GM21737 (cell line): ENCODE measurements at regions not wholly inside any gene's neighbourhood (a gene's known extent, or its start where the extent isn't known, plus 50 kb on each side); places are given as distances from the start of the nearest gene placed in this dataset.
"Not testable (repeated sequence)": the region's sequence is repeated elsewhere in the genome, so short reads cannot be mapped to it uniquely, and the experiment has no call there.

ENCODE experiments used
- ATAC-seq: cut with Tn5 transposase; IDR thresholded peaks from one replicate; pipeline ENCODE4 v1.9.1; 2021; ENCODE audit warnings: mild to moderate bottlenecking, moderate library complexity; ENCODE audit not compliant: unreplicated experiment

DNA sequence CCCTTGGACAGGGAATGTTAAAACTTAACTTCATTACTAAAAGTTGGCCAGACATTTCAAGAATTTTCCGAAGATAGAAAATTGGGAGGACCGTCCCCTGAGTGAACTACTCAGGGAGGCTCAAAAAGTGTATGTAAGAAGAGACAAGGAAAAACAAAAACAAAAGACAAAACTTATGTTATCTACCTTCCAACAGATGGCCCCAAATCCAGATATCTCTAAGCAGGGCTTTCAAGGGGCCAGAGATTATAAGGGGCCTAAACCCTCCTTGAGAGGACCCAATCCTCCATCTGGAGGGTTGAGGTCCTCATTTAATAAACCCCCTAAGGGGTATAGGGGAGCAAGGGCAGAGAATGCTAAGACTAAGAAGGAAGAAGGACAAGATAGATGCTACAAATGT, 203.6 kb downstream of the SH2D4B start:
- no peak for ATAC-seq

DNA sequence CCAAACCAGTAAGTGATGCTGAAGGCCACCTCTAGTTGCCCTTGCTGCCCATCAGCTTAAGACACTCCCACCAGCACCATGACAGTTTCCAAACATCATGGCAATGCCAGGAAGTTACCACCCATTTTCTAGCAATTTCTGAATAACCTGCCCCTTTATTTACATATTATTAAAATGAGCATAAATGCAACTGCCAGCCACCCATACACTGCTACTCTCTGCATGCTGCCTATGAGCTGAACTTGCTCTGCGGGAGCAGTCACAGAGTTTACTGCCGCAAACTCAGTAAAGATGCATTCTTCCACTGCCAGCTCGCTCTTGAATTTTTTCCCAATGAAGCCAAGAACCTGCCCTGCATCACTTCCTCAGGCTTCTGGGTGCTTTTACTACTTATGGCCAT, 212.6 kb downstream of the SH2D4B start:
- ATAC-seq = no peak

DNA sequence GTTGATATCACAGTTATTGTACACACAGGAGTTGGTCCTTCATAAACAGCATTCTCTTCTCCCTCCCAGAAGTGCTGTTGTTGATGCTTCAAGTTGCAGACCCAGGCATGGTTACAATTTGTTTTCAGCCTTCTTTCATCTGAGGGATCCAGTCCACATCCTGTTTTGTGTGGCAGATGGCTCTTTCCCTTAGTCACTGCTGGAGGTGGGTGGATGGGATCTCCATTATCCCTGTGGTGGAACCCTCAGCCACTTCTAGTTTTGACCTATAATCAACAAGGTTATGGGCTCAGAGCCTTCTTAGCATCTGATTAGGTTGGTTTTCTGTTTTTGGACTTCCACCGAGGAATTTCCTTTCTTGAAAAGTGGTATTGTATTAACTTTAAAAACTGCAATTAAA, 214.2 kb downstream of the SH2D4B start:
- no peak for ATAC-seq

DNA sequence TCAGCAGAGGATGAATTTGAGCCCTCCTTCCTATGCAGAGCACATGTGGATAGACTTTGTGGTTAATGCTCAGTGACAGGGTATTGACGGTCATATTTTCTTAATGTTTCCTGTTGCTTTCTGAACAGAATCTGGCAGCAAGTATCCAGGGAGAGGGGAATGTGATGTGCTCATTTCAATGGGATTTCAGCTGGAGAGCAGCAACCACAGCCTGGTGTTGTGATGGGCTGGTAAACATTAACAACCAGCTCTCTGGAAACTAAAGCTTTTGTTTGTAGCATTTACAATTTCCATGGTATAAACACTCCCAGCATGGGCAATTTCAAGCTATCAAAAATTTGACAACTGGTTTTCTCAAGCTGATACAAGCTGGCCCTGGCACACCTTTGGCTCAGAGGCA, 215.9 kb downstream of the SH2D4B start:
- ATAC-seq = no peak

DNA sequence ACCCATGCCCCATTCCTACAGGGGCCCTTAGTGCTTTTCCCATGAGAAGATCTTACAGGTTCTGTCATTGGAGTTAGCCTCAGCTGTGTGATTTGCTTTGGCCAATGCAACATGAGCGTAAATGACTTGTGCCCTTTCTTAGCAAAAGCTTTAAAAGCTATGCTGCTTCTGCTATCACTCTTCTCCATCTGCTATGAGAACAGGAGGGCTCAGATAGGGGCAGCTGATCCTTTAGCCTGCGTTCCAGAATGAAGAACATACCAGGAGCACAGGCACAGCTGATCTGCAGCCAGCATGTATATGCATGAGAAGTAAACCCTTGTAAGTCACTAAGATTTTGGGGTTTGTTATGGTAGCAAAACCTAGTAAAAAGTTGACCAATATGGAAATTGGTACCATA, 218.2 kb downstream of the SH2D4B start:
- ATAC-seq = no peak

DNA sequence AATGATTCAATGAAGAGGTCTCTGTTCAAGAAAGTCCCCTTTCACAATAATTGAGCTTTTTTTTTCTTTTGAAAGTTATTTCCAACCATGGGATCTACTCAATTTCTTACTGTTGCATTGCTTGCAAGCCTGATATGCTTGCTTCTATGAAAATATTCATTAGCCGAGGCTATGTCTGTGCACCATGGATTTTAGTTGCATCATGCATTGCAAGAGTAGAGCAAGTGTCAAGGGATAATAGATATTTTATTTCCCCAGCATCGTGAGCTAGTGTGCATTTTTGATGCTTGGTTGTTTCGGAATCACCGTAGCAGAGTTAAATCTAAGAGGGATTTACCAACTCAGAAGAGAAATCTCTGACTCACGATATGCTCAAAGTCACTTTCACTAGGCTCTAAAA, 222.0 kb downstream of the SH2D4B start:
- no peak for ATAC-seq

DNA sequence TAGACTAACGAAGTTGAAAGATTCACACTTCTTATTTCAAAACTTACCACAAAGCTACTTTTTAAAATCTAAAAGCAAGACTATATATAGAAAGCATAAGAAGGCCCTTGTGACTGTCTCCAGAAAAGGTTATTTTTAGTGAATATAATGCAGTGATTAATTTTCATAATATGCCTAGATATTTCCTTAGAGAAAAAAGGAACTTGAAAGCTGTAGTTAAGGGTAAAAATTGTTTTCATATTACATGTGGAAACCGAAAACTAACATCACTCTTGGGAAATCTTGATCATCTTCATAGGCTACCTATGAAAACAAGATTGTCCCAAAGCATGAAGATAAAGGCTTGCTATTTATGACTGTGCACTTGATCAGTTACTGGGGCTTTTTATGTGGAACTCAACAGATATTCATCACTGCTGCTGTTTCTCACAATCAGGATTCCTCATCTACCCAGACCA, 223.2 kb downstream of the SH2D4B start:
- no peak for ATAC-seq

DNA sequence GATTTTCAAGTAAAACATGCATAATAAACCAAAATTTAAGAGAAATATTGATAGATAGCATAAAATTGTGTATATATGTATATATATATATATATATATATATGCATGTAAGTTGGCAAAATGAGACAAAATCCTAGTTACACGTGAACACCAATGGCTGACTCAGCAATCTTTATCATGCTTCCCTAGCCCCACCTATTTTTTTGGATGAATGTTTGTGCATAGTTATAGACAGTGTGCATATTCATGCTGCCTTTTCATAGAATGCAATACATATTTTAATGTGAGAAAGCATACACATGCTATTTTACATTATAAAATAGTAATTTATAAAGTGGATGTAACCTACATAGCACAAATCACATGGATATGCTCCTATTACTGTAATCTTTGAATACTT, 230.3 kb downstream of the SH2D4B start:
- no peak for ATAC-seq

DNA sequence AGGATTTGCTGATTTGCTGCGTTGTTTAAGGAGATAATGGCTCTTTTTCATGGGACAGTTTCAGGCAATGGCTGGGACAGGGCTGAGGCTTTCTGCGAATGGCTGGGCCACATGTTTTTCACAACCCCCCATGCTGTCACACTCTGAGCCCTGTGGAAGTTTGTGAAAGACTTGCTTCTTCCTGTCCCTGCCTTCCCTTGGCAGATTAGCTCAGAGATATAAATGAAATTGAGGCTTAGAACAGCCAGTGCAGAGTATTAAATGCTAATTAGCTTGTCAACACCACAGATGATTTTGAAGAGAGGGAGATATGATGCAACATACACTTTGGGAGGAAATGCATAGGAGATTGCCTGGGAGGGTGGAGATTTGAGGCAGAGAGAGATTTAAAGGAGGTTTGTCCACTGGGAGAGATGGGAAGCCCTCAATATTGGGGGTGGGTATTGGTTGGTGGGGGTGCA, 232.0 kb downstream of the SH2D4B start:
- ATAC-seq = no peak

DNA sequence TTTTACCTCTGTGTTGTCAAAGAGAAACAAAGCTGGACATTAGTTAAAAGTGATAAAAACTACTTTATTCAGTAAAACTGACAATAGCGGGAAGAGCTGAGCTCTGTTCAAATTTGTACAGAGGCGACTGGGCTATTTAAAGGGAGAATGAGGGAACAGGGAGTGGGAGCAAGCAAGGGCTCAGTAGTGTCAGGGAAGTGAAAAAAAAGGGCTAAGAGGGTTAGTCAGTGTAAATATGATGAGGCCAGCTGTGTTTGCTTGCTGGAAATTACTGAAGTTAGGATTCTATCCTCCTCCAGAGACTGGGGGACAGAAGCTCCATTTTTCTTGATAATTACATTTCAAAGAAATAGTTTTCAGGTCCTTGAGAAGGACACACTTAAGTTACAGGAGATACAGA, 232.5 kb downstream of the SH2D4B start:
- no peak for ATAC-seq

DNA sequence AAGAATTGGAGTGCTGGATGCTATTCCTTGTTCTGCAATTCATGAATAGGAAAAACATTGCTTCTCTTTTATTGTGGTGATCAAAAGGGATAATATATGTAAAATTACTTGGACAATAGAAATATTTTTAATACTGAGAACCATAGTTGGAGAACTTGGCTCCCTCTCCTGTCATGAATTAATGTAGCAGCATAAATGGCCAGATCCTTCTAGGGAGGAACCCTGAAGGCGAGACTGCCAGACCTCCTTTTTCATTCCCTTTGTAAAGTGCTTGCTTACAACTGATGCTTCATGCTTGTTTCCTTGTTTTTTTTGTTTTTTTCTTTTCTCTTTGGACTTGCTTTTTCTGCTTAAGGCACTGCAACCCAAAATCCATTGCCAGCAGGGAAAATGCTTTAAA, 233.6 kb downstream of the SH2D4B start:
- no peak for ATAC-seq

DNA sequence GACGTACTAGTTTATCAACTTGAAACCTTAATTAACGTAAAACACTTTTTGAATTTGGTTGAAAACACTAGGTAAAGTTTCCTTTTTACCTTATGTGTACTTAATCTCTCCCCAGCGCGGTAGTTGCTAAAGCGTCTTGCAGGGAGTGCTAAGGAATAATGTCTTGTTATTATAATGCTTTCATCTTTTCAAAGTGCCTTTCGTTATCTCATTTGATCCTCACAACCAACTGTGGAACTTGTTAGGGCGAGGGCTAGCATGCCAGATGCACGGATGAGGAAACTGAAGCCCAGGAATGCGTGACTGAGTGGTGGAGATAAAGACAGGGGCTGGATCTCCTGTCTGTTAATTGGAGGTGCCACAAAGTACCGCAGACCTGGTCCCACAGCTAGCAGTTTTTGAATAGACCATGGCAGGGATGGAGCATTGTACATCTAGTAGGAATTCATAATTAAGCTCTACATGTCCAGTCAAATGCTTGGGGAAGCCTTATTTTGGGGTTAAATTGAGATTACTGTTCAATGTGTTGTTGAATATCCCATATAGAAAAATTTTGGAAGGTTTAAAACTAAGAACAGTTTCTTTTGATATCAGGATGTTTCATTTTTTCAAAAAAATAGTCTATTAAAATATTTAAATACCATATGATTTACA, 234.3 kb downstream of the SH2D4B start:
- no peak for ATAC-seq

DNA sequence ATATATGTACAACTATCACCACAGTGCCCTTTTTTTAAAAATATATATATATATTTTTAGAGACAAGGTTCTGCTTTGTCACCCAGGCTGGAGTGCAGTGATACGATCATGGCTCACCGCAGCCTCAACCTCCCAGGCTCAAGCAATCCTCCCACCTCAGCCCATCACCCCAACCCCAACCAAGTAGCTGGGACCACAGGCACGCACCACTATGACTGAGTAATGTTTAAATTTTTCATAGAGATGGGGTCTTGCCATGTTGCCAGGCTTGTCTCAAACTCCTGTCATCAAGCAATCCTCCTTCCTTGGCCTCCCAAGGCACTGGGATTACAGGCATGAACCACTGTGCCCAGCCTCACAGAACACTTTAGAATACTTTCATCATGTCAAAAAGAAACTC, 234.9 kb downstream of the SH2D4B start:
- ATAC-seq = no peak

DNA sequence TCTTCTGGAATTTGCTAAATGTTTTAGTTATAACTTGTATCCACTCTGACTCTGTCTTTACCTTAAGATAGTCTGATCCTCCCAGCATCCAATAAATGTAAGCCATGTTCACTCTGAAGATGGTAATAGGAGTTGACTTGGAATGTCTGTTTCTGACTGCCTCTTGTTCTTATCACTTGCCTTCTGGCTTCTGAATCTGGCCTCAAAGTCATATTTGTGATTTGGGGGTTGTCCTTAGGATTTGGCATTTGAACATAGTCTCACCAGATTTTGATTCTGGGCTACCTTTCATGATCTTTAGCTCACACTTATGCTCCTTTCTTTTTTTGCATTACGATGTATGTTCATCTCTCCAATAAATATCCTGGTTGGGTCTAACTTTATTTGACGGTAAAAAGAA, 247.0 kb downstream of the SH2D4B start:
- no peak for ATAC-seq

DNA sequence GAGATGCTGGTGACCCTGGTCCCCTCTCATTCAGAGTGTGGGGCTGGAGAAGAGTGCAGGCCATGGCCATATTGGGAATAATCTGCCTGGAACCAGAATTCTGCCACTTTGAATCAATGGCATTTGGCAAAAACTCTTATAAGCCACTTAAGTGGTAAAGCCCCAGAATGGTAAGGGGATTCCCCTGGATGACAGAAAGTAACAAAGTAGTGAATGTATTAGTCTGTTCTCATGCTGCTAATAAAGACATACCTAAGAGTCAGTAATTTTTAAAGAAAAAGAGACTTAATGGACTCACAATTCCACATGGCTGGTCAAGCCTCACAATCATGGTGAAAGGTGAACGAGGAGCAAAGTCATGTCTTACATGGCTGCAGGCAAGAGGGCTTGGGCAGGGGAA, 248.6 kb downstream of the SH2D4B start:
- ATAC-seq = no peak

DNA sequence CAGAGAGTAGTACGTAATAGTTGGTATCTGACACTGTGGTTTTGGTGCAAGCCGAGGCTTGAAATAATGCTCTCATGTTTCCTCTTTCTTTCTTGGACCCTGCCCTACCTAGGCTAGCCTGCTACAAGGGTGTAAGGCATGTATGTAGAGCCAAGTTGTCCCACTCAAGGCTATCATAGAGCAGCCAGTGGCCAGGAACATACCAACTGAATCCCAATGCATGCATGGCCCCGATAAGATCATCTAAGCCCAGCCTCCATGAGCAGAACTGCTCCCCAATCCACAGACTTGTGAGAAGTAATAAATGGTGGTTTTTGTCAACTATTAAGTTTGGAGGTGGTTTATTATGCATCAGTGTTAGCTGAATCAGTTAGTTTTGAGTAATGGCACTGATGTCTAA, 250.2 kb downstream of the SH2D4B start:
- ATAC-seq = no peak

DNA sequence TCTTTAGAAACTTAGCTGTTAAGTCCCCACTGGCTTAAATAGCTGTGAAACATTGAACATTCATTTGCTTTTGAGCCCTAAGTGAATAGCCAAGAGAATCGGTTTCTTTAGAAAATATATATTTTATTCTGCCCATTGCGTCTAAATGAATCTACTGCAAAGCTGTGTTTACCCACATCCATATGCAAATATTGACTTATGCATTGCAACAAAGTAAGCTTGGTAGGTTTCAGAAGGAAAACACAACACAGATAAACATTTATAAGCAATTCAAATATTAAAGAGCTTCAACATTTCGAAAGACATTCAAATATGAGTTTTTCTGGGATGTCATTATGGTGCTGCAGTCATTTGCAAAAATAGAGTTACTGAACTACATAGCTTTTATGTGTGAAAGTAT, 257.3 kb downstream of the SH2D4B start:
- ATAC-seq = no peak

DNA sequence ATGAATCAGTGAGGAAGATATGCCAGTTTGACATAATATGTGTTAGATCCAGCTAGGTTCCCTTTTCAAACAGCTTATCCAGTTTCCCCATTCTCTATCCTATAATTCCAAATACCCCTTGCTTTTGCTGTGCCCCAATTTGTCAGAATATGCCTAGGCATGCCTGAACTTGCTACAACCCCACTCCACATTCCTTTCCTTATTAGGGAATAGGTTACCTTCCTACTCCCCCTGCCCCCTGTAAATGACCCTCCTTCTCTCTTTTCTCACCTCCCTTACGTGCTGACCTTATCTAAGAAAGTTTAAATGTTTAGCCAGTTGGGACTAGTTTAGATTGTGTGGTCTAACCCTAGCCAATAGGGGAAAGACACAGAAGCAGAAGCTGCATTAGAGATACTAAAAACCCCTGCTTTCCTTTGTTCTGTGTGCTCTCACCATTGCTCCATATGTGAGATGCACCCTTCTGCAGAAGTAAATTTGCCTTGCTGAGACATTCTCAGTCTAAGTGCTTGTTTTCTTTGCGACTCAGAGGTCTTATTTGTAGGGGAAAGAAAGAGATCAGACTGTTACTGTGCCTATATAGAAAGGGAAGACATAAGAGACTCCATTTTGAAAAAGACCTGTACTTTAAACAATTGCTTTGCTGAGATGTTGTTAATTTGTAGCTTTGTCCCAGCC, 267.8 kb downstream of the SH2D4B start:
- no peak for ATAC-seq

DNA sequence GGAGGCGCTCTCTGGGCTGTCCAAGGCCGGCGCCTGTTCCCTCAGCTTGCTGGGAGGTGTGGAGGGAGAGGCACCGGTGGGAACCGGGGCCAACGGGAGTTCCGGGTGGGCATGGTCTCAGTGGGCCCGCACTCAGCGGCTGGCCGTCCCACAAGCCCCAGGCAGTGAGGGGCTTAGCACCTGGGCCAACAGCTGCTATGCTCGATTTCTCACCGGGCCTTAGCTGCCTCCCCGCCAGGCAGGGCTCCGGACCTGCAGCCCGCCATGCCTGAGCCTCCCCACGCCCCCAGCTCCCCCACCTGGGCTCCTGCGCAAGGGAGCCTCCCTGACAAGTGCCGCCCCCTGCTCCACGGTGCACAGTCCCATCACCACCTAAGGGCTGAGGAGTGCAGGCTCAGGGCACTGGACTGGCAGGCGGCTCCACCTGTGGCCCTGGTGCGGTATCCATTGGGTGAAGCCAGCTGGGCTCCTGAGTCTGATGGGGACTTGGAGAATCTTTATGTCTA, 276.5 kb downstream of the SH2D4B start:
- no peak for ATAC-seq

DNA sequence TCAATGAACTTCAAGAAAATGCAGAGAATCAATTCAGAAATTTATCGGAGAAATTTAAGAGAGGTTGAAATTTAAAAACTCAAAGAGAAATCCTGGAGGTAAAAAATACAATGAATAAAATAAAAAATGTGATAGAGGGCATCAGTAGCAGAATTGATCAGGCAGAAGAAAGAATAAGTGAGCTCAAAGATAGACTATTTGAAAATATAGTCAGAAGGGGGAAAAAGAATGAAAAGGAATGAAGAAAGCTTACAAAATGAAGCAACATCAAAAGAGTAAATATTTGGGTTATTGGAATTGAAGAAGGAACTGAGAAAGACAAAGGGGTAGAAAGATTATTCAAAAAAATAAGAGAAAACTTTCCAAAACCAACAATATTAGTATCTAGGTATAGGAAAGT, 291.4 kb downstream of the SH2D4B start:
- no peak for ATAC-seq

DNA sequence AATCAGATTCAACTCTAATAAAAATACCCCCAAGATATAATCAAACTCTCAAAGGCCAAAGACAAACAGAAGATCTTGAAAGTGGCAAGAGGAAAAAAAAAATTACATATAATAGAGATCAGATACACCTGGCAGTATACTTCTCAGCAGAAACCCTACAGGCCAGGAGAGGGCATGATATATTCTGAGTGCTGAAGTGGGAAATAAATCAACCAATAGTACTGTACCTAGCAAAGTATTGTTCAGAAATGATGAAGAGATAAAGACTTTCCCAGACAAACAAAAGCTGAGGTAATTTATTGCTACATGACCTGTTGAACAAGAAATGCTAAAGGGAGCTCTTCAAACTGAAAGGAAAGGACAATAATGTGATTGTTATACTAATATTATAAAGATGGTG, 291.9 kb downstream of the SH2D4B start:
- ATAC-seq = no peak

DNA sequence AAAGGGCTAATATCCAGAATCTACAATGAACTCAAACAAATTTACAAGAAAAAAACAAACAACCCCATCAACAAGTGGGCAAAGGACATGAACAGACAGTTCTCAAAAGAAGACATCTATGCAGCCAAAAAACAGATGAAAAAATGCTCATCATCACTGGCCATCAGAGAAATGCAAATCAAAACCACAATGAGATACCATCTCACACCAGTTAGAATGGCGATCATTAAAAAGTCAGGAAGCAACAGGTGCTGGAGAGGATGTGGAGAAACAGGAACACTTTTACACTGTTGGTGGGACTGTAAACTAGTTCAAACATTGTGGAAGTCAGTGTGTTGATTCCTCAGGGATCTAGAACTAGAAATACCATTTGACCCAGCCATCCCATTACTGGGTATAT, 295.0 kb downstream of the SH2D4B start:
- not testable (repeated sequence) for ATAC-seq
